VCaP (cell line): ENCODE measurements at regions not wholly inside any gene's neighbourhood (a gene's known extent, or its start where the extent isn't known, plus 50 kb on each side); places are given as distances from the start of the nearest gene placed in this dataset.

Source experiments
- H3K27ac ChIP-seq: fragments of 450-650 bp; 2 replicates; pipeline ENCODE4 v1.5.1; 2017
- CTCF ChIP-seq: fragments of 450-650 bp; conservative IDR thresholded peaks from 2 replicates; pipeline ENCODE4 v1.5.1; 2017; ENCODE audit warnings: mild to moderate bottlenecking, moderate library complexity

DNA sequence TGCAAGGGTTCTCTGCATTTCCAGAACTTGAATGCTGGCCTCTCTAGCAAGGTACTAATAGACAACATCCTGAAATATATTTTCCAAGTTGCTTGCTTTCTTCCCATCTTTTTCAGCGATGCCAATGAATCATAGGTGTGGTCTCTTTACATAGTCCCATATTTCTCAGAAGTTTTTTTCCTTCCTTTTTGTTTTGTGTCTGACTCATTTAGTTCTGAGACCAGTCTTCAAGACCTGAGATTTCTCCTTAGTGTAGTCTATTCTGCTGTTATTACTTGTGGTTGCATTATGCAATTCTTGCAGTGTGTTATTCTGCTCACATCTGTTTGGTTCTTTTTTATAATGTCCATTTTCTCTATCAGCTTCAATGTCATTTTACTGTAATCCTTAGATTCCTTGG lies 1265.0 kb upstream of the ALCAM start:
- no peak overlapping the region for H3K27ac ChIP-seq
- no peak for TF ChIP-seq CTCF

- peak; percentile 79 for TF ChIP-seq CTCF
- H3K27ac ChIP-seq = no peak overlapping the region
Measured at GRCh38 chr3:104102386-104102785, 1264.3 kb upstream of the ALCAM start.

- no peak overlapping the region for H3K27ac ChIP-seq
- TF ChIP-seq CTCF = no peak
Measured at GRCh38 chr3:104106276-104106675, 1260.4 kb upstream of the ALCAM start.

- peak overlapping the region; percentile 26; the same call in 1 of the 2 replicates for H3K27ac ChIP-seq
- no peak for TF ChIP-seq CTCF
Measured at GRCh38 chr3:104108522-104108921, 1258.2 kb upstream of the ALCAM start.

GRCh38 chr3:104126463-104126862 lies 1240.2 kb upstream of the ALCAM start:
- H3K27ac ChIP-seq = no peak overlapping the region
- TF ChIP-seq CTCF = no peak

GRCh38 chr3:104126864-104127553 lies 1239.7 kb upstream of the ALCAM start:
- no peak for TF ChIP-seq CTCF
- no peak overlapping the region for H3K27ac ChIP-seq

- no peak for TF ChIP-seq CTCF
Measured at GRCh38 chr3:104127830-104128229, 1238.9 kb upstream of the ALCAM start.

More at GRCh38 chr3:104127830-104128229, 1238.9 kb upstream of the ALCAM start:
- H3K27ac ChIP-seq = no peak overlapping the region
